Testis (tissue), 2 donors: ENCODE measurements at regions not wholly inside any gene's neighbourhood (a gene's known extent, or its start where the extent isn't known, plus 50 kb on each side); places are given as distances from the start of the nearest gene placed in this dataset.

ENCODE experiments used
- DNase-seq: peaks from one replicate; pipeline ENCODE4 v3.0.0-alpha.2; 2019
- H3K27ac ChIP-seq, 2 donors: fragments of 200-600 bp; sonication (generic); one replicate each; pipeline ENCODE4 v1.5.1; 2019
- H3K27me3 ChIP-seq: fragments of 200-600 bp; sonication (generic); one replicate; pipeline ENCODE4 v1.5.1; 2019
- H3K36me3 ChIP-seq: fragments of 200-600 bp; sonication (generic); one replicate; pipeline ENCODE4 v1.5.1; 2017; ENCODE audit warnings: low read depth; ENCODE audit errors: missing control alignments
- H3K4me1 ChIP-seq: fragments of 200-600 bp; sonication (generic); one replicate; pipeline ENCODE4 v1.5.1; 2019
- H3K4me3 ChIP-seq, 2 donors: fragments of 200-600 bp; sonication (generic); one replicate each; pipeline ENCODE4 v1.5.1; 2017 to 2019
- H3K9me3 ChIP-seq: fragments of 200-600 bp; sonication (generic); one replicate; pipeline ENCODE4 v1.5.1; 2017
- CTCF ChIP-seq, 3 experiments: fragments of 450-650 bp in 2 of 3; fragments of 200-600 bp in 1 of 3; sonication (generic) in 1 of 3; IDR thresholded peaks; one replicate each; pipeline ENCODE4 v1.5.1; 2016 to 2019; ENCODE audit warnings: antibody characterized with exemption in 3 of 3, mild to moderate bottlenecking in 2 of 3, moderate library complexity in 1 of 3
- POLR2A ChIP-seq: fragments of 450-650 bp; IDR thresholded peaks from one replicate; pipeline ENCODE4 v1.6.1; 2017; ENCODE audit warnings: antibody characterized with exemption, mild to moderate bottlenecking, moderate library complexity
- WGBS, 2 donors: methylation state at CpG; one replicate each; pipeline ENCODE4 v1.1.5; 2018; 5-methylcytosine and 5-hydroxymethylcytosine counted together
- intact Hi-C: fragments of 100-400 bp; cut with DNase I; formaldehyde crosslinking; loops from one replicate; pipeline ENCODE4 v1.15.1; 2023; ENCODE audit warnings: low total_unique reads

- intact Hi-C loops, result no loop called here
- no peaks in the 10 kb centered on the region for H3K36me3 ChIP-seq
- WGBS, 2 donors, result 34 to 48% methylated on average over 2 of the region's 2 CpGs
- no peaks in the 10 kb centered on the region for H3K27me3 ChIP-seq
- H3K4me3 ChIP-seq, result no peak overlapping the region
- TF ChIP-seq CTCF (IDR thresholded peaks at IDR 0.05) (no peak), POLR2A (no peak)
- no peak overlapping the region for H3K27ac ChIP-seq
- no peaks in the 10 kb centered on the region for H3K9me3 ChIP-seq
- H3K4me1 ChIP-seq, result no peaks in the 10 kb centered on the region
- DNase-seq, result no peak
Observed at GRCh38 chr5:4738298-4738697, 401.8 kb upstream of the ADAMTS16 start.

- no peak for TF ChIP-seq CTCF (IDR thresholded peaks at IDR 0.05)
- TF ChIP-seq POLR2A, result no peak
- intact Hi-C loops, result no loop called here
- 75 to 83% methylated on average over 8 of the region's 8 CpGs for WGBS, 2 donors
- no peak overlapping the region for H3K4me3 ChIP-seq
- no peaks in the 10 kb centered on the region for H3K9me3 ChIP-seq
- DNase-seq, result no peak
- no peak overlapping the region for H3K27ac ChIP-seq
- H3K27me3 ChIP-seq, result no peaks in the 10 kb centered on the region
- H3K4me1 ChIP-seq, result no peaks in the 10 kb centered on the region
- no peaks in the 10 kb centered on the region for H3K36me3 ChIP-seq
Observed at GRCh38 chr5:4740156-4740555, 400.0 kb upstream of the ADAMTS16 start.

GRCh38 chr5:4758550-4758949 is 381.6 kb upstream of the ADAMTS16 start:
- Histone ChIP-seq H3K27me3 (no peaks in the 10 kb centered on the region), H3K4me1 (no peaks in the 10 kb centered on the region), H3K36me3 (no peaks in the 10 kb centered on the region), H3K9me3 (no peaks in the 10 kb centered on the region), H3K27ac (no peak overlapping the region), H3K4me3 (no peak overlapping the region)
- TF ChIP-seq POLR2A, result no peak
- no peak for TF ChIP-seq CTCF (IDR thresholded peaks at IDR 0.05)
- DNase-seq, result no peak
- 50 to 67% methylated on average over 2 of the region's 2 CpGs for WGBS, 2 donors
- intact Hi-C loops, result no loop called here

- no peaks in the 10 kb centered on the region for H3K27me3 ChIP-seq
- intact Hi-C loops, result no loop called here
Observed at GRCh38 chr5:4758996-4759395, 381.1 kb upstream of the ADAMTS16 start.

More at GRCh38 chr5:4758996-4759395, 381.1 kb upstream of the ADAMTS16 start:
- Histone ChIP-seq H3K9me3 (no peaks in the 10 kb centered on the region), H3K4me1 (no peaks in the 10 kb centered on the region), H3K4me3 (no peak overlapping the region), H3K36me3 (no peaks in the 10 kb centered on the region), H3K27ac (no peak overlapping the region)
- DNase-seq, result no peak
- TF ChIP-seq POLR2A (no peak), CTCF (IDR thresholded peaks at IDR 0.05) (no peak)
- WGBS, 2 donors, result 73 to 76% methylated on average over 3 of the region's 3 CpGs
